ENCODE measurements at regions not wholly inside any gene's neighbourhood (a gene's known extent, or its start where the extent isn't known, plus 50 kb on each side); places are given as distances from the start of the nearest gene placed in this dataset.

DNA sequence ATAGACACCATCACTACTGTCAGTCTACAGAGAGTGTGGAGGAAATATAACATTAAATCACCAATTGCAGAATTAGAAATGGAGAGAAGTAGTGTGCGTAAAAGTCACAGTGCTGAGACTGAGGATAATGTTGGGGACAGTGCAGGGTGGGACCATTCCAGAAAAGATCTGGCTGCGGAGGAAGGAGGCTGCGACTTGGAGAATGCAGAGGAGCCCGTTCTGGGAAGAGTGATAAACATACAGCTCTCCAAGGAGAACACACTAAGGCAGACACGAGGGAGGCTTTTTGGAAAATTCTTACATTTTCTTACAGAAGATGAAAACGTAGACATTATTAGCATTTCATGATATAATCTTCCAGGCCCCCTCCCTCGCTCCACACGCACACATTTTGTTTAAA, 337.8 kb downstream of the IRS2 start:
- Histone ChIP-seq H3K79me2 (ENCODE audit: control insufficient read depth, insufficient read depth, low read length) (no peaks in the 10 kb centered on the region), H3K27me3 (replicated peaks in 1 of 2; ENCODE audit: control insufficient read depth in 2 of 2, insufficient read depth in 2 of 2, low read length in 1 of 2) (no peaks in the 10 kb centered on the region), H3K36me3 (ENCODE audit: control insufficient read depth in 2 of 2, insufficient read depth in 2 of 2, low read length in 1 of 2) (no peaks in the 10 kb centered on the region), H3K27ac (ENCODE audit: control insufficient read depth, insufficient read depth) (no peak overlapping the region), H4K20me1 (ENCODE audit: control insufficient read depth, insufficient read depth) (no peaks in the 10 kb centered on the region), H3K9me3 (replicated peaks; ENCODE audit: control insufficient read depth, insufficient read depth, low read length) (no peaks in the 10 kb centered on the region; the same call in 2 of the 3 replicates), H3K4me3 (no peak overlapping the region), H3K4me2 (ENCODE audit: control insufficient read depth, insufficient read depth) (no peak overlapping the region), H3K4me1 (ENCODE audit: control insufficient read depth, insufficient read depth, low read length) (no peaks in the 10 kb centered on the region), H2AFZ (ENCODE audit: control insufficient read depth, low read depth, low read length) (no peak overlapping the region), H3K9ac (ENCODE audit: control insufficient read depth, insufficient read depth, low read length) (no peak overlapping the region)
- no peak for TF ChIP-seq RELA (IDR thresholded peaks at IDR 0.05; ENCODE audit: borderline replicate concordance, partially characterized antibody)
- TF ChIP-seq NFXL1 (IDR thresholded peaks at IDR 0.05; ENCODE audit: borderline replicate concordance), result no peak
- no peak for TF ChIP-seq HDAC2 (IDR thresholded peaks at IDR 0.05)
- no peak for TF ChIP-seq ZNF24 (IDR thresholded peaks at IDR 0.05)
- TF ChIP-seq, protein P1, sequence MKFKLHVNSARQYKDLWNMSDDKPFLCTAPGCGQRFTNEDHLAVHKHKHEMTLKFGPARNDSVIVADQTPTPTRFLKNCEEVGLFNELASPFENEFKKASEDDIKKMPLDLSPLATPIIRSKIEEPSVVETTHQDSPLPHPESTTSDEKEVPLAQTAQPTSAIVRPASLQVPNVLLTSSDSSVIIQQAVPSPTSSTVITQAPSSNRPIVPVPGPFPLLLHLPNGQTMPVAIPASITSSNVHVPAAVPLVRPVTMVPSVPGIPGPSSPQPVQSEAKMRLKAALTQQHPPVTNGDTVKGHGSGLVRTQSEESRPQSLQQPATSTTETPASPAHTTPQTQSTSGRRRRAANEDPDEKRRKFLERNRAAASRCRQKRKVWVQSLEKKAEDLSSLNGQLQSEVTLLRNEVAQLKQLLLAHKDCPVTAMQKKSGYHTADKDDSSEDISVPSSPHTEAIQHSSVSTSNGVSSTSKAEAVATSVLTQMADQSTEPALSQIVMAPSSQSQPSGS (IDR thresholded peaks at IDR 0.05; ENCODE audit: low read length), result no peak
- no peak for TF ChIP-seq ZBTB40 (IDR thresholded peaks at IDR 0.05; ENCODE audit: borderline replicate concordance)
- no peak for TF ChIP-seq SIX5 (IDR thresholded peaks at IDR 0.05; ENCODE audit: low read depth, low read length, severe bottlenecking)
- TF ChIP-seq ETV6 (conservative IDR thresholded peaks at IDR 0.05 in 1 of 2, IDR thresholded peaks at IDR 0.05 in 1 of 2; ENCODE audit: borderline replicate concordance in 1 of 2, low read depth in 1 of 2), result no peak
- no peak for TF ChIP-seq NFIC (IDR thresholded peaks at IDR 0.05; ENCODE audit: low read depth, low read length)
- TF ChIP-seq SREBF2 (IDR thresholded peaks at IDR 0.05; ENCODE audit: low read length), result no peak
- no peak for TF ChIP-seq E2F8 (IDR thresholded peaks at IDR 0.05; ENCODE audit: low read depth, partially characterized antibody)
- TF ChIP-seq IRF4 (IDR thresholded peaks at IDR 0.05; ENCODE audit: low read depth, low read length), result no peak
- TF ChIP-seq SPI1 (IDR thresholded peaks at IDR 0.05; ENCODE audit: borderline replicate concordance, insufficient read depth, low read depth, low read length), result no peak
- ATAC-seq, result no peak
- POLR2A ChIA-PET, result no interaction called here
- DNase-seq (ENCODE audit: low read depth, low spot score), result no peak
- in situ Hi-C loops (cut with MboI), result no loop called here
- CTCF ChIA-PET, result no interaction called here
- RAD21 ChIA-PET (ENCODE audit: unreplicated experiment), result no interaction called here
- 54% methylated on average over 8 of the region's 8 CpGs for WGBS (ENCODE audit: insufficient coverage, insufficient replicate concordance, low lambda C conversion rate, missing lambda C conversion rate)
- BruUV-seq (replicated peaks), result no TSS peak
- intact Hi-C loops (cut with micrococcal nuclease; ENCODE audit: unreplicated experiment), result no loop called here
- FAIRE-seq, result no peak
- SMC1A ChIA-PET (ENCODE audit: uncharacterized antibody, unreplicated experiment), result no interaction called here

Data from GM12878 (cell line).